HG02852 (cell line): ENCODE measurements at regions not wholly inside any gene's neighbourhood (a gene's known extent, or its start where the extent isn't known, plus 50 kb on each side); places are given as distances from the start of the nearest gene placed in this dataset.
"Not testable (repeated sequence)": the region's sequence is repeated elsewhere in the genome, so short reads cannot be mapped to it uniquely, and the experiment has no call there.

ENCODE experiments used
- ATAC-seq: cut with Tn5 transposase; IDR thresholded peaks from one replicate; pipeline ENCODE4 v1.9.1; 2021; ENCODE audit warnings: mild to moderate bottlenecking, moderate library complexity; ENCODE audit not compliant: unreplicated experiment

GRCh38 chr4:17436047-17436749 is 75.7 kb downstream of the QDPR start:
- ATAC-seq = not testable (repeated sequence)

- ATAC-seq = no peak
These were observed 78.1 kb downstream of the QDPR start for GRCh38 chr4:17433827-17434226.

- no peak for ATAC-seq
These were observed 83.9 kb downstream of the QDPR start for GRCh38 chr4:17427991-17428390.

GRCh38 chr4:17426222-17426621 is 85.7 kb downstream of the QDPR start:
- ATAC-seq = no peak

- no peak for ATAC-seq
These were observed 93.9 kb downstream of the QDPR start for GRCh38 chr4:17418010-17418409.

- ATAC-seq = no peak
These were observed 97.5 kb downstream of the QDPR start for GRCh38 chr4:17414392-17414791.

GRCh38 chr4:17400686-17401085 is 111.2 kb downstream of the QDPR start:
- no peak for ATAC-seq

- no peak for ATAC-seq
These were observed 113.1 kb downstream of the QDPR start for GRCh38 chr4:17398805-17399204.

GRCh38 chr4:17398035-17398434 is 113.9 kb downstream of the QDPR start:
- ATAC-seq = no peak

- ATAC-seq = no peak
These were observed 114.3 kb downstream of the QDPR start for GRCh38 chr4:17397611-17398010.

GRCh38 chr4:17385403-17385802 is 126.5 kb downstream of the QDPR start:
- peak; percentile 71 for ATAC-seq

GRCh38 chr4:17380347-17380746 is 131.5 kb downstream of the QDPR start:
- ATAC-seq = no peak

- ATAC-seq = no peak
These were observed 135.7 kb downstream of the QDPR start for GRCh38 chr4:17376205-17376604.

- ATAC-seq = no peak
These were observed 138.2 kb downstream of the QDPR start for GRCh38 chr4:17373666-17374065.

GRCh38 chr4:17370818-17371217 is 141.1 kb downstream of the QDPR start:
- ATAC-seq = no peak

GRCh38 chr4:17368408-17368807 is 143.5 kb downstream of the QDPR start:
- no peak for ATAC-seq

- no peak for ATAC-seq
These were observed 144.7 kb downstream of the QDPR start for GRCh38 chr4:17367201-17367600.

- ATAC-seq = no peak
These were observed 145.4 kb downstream of the QDPR start for GRCh38 chr4:17366496-17366895.

- no peak for ATAC-seq
These were observed 149.5 kb downstream of the QDPR start for GRCh38 chr4:17362430-17362829.

GRCh38 chr4:17358241-17358640 is 153.6 kb downstream of the QDPR start:
- ATAC-seq = no peak

GRCh38 chr4:17356926-17357325 is 155.0 kb downstream of the QDPR start:
- ATAC-seq = no peak

GRCh38 chr4:17352357-17352756 is 159.5 kb downstream of the QDPR start:
- no peak for ATAC-seq

- no peak for ATAC-seq
These were observed 164.4 kb downstream of the QDPR start for GRCh38 chr4:17347445-17347844.
